Fibroblast of the aortic adventitia (primary cell): ENCODE measurements at regions not wholly inside any gene's neighbourhood (a gene's known extent, or its start where the extent isn't known, plus 50 kb on each side); places are given as distances from the start of the nearest gene placed in this dataset.
A peak's percentile ranks its signal among the peaks of the same experiment; 100 is the strongest.

Experiments used
- DNase-seq: peaks from one replicate; pipeline ENCODE4 v3.0.0-alpha.2; 2010; ENCODE audit warnings: low read depth
- H3K4me3 ChIP-seq: 2 replicates; pipeline ENCODE4 v1.5.1; 2011; ENCODE audit warnings: low read depth, mild to moderate bottlenecking, control low read depth, low read length, moderate library complexity
- CTCF ChIP-seq: IDR thresholded peaks from 2 replicates; pipeline ENCODE4 v1.5.1; 2011; ENCODE audit warnings: mild to moderate bottlenecking, low read length, control low read depth, inconsistent platforms; ENCODE audit not compliant: insufficient read depth

DNA sequence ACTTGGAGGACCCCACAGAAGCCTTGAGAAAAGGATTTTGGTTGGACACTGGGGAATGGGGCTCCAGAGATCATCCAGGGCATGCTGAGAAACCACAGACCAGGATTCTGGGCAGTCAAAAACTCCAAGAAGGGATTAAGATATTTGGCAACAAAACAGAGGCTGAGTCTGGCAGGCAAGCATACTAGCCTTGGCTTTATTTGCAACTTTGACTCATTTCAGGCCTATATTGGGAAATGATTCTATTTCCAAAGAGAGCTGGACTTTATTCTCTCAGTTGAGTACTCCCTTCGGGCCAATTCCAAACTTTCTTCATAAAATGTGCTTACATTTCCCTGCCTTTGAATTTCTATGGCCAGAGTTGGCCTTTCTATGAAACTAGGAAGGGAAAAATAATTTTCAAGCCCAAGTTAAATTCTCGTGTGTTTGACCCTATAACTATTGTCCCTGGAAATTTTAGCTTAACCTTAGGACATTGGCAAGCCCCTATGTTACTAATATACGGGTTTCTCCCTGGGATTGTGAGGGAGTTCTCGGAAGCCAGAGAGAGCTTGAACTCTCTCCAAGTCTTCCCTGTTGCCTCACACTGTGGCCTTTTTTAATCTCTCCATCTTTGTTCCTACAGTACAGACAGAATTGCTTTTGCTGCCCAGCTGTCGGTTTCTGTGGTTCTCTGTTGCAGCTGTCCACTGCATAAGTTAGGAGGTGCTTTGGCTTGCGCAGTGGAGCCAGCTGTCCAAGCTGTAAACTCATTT is 112.6 kb upstream of the FAM9A start:
- DNase-seq, result peak; percentile 66
- TF ChIP-seq CTCF, result no peak
- H3K4me3 ChIP-seq, result no peak overlapping the region

- TF ChIP-seq CTCF, result no peak
- DNase-seq, result no peak
- H3K4me3 ChIP-seq, result no peak overlapping the region
Observed at GRCh38 chrX:8907688-8908087, 106.5 kb upstream of the FAM9A start.

GRCh38 chrX:8906299-8906938 is 105.2 kb upstream of the FAM9A start:
- TF ChIP-seq CTCF, result no peak
- DNase-seq, result no peak
- no peak overlapping the region for H3K4me3 ChIP-seq

DNA sequence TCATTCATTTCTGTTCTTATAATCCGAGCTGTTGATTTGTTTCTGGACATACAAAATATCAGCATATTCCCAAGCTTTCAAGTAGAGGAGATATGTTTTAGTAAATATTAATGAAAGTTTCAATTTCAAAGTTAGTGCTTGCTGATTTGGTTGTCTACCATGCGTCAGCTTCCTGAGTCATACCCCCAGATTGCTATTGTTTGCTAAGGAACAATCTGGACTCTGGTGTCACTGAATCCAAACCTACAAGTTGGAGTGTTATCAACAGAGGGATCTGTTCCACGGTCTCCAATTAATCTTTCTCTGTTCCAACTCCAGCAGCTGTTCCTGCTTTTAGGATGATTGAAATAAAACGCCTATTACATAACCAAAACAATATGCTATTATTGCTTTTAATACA is 96.1 kb upstream of the FAM9A start:
- no peak for TF ChIP-seq CTCF
- H3K4me3 ChIP-seq, result no peak overlapping the region
- peak; percentile 5 for DNase-seq

GRCh38 chrX:8890794-8891193 is 89.6 kb upstream of the FAM9A start:
- H3K4me3 ChIP-seq, result no peak overlapping the region

DNA sequence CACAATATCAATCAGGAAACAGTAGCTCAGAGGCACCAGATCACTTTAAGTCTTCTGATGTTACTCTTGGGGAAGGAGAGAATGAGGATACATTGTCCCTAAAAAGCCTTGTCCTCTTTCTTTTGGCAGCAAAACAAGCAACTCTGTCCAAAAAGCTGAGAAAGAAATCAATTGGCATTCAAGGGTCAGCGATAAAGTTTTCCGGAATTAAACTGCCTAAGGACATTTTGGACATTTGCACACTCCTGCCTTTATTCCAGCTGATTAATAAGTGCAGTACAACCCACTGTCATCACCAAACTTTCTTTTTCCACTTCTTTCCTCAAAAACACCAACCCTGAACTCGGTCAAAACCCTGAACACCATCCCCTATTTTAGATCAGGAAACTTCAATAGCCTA is 85.8 kb upstream of the FAM9A start:
- no peak for DNase-seq
- H3K4me3 ChIP-seq, result no peak overlapping the region
- TF ChIP-seq CTCF, result no peak

More at GRCh38 chrX:8890794-8891193, 89.6 kb upstream of the FAM9A start:
- no peak for DNase-seq
- TF ChIP-seq CTCF, result no peak
